ENCODE measurements at regions not wholly inside any gene's neighbourhood (a gene's known extent, or its start where the extent isn't known, plus 50 kb on each side); places are given as distances from the start of the nearest gene placed in this dataset.
"Not testable (repeated sequence)": the region's sequence is repeated elsewhere in the genome, so short reads cannot be mapped to it uniquely, and the experiment has no call there.

- DNase-seq, result no peak
Observed at GRCh38 chr1:114262337-114262736, 108.7 kb upstream of the SYT6 start.

GRCh38 chr1:114260805-114261484 is 107.3 kb upstream of the SYT6 start:
- no peak for DNase-seq

GRCh38 chr1:114259511-114260160 is 106.0 kb upstream of the SYT6 start:
- DNase-seq, result no peak

- no peak for DNase-seq
Observed at GRCh38 chr1:114258633-114259032, 105.0 kb upstream of the SYT6 start.

GRCh38 chr1:114258074-114258473 is 104.4 kb upstream of the SYT6 start:
- DNase-seq, result no peak

- no peak for DNase-seq
Observed at GRCh38 chr1:114257554-114257953, 103.9 kb upstream of the SYT6 start.

- DNase-seq, result no peak
Observed at GRCh38 chr1:114253900-114254299, 100.2 kb upstream of the SYT6 start.

- no peak for DNase-seq
Observed at GRCh38 chr1:114251573-114251939, 97.9 kb upstream of the SYT6 start.

GRCh38 chr1:114250683-114251572 is 97.3 kb upstream of the SYT6 start:
- no peak for DNase-seq

- DNase-seq, result no peak
Observed at GRCh38 chr1:114249691-114250090, 96.0 kb upstream of the SYT6 start.

- DNase-seq, result no peak
Observed at GRCh38 chr1:114248162-114248561, 94.5 kb upstream of the SYT6 start.

- DNase-seq, result not testable (repeated sequence)
Observed at GRCh38 chr1:114242531-114243210, 89.0 kb upstream of the SYT6 start.

- DNase-seq, result no peak
Observed at GRCh38 chr1:114238053-114238452, 84.4 kb upstream of the SYT6 start.

GRCh38 chr1:114236517-114236916 is 82.8 kb upstream of the SYT6 start:
- DNase-seq, result no peak

- no peak for DNase-seq
Observed at GRCh38 chr1:114235960-114236359, 82.3 kb upstream of the SYT6 start.

- no peak for DNase-seq
Observed at GRCh38 chr1:114235281-114235680, 81.6 kb upstream of the SYT6 start.

GRCh38 chr1:114234408-114235124 is 80.9 kb upstream of the SYT6 start:
- DNase-seq, result no peak

GRCh38 chr1:114232691-114233090 is 79.0 kb upstream of the SYT6 start:
- DNase-seq, result no peak

GRCh38 chr1:114231301-114231700 is 77.6 kb upstream of the SYT6 start:
- no peak for DNase-seq

- no peak for DNase-seq
Observed at GRCh38 chr1:114229368-114229767, 75.7 kb upstream of the SYT6 start.

GRCh38 chr1:114227059-114227458 is 73.4 kb upstream of the SYT6 start:
- no peak for DNase-seq

- no peak for DNase-seq
Observed at GRCh38 chr1:114224196-114224907, 70.7 kb upstream of the SYT6 start.

All from NK-92 treated with Interleukin-12 subunit alpha and Interleukin-12 subunit beta, amount 100 ng/mL, for 24 hours (cell line).